Neural cell (in vitro differentiated cells): ENCODE measurements at regions not wholly inside any gene's neighbourhood (a gene's known extent, or its start where the extent isn't known, plus 50 kb on each side); places are given as distances from the start of the nearest gene placed in this dataset.

Source experiments
- POLR2AphosphoS5 ChIP-seq: IDR thresholded peaks from 2 replicates; pipeline ENCODE4 v1.6.1; 2012
- SMC3 ChIP-seq: fragments of 450-650 bp; conservative IDR thresholded peaks from 2 replicates; pipeline ENCODE4 v1.6.1; 2014; ENCODE audit warnings: antibody characterized with exemption, mild to moderate bottlenecking, moderate library complexity; ENCODE audit not compliant: poor library complexity
- TF ChIP-seq, protein P1 (sequence below): fragments of 450-650 bp; IDR thresholded peaks from 2 replicates; pipeline ENCODE4 v1.5.1; 2014; ENCODE audit warnings: antibody characterized with exemption, mild to moderate bottlenecking, moderate library complexity; ENCODE audit not compliant: poor library complexity, severe bottlenecking

DNA sequence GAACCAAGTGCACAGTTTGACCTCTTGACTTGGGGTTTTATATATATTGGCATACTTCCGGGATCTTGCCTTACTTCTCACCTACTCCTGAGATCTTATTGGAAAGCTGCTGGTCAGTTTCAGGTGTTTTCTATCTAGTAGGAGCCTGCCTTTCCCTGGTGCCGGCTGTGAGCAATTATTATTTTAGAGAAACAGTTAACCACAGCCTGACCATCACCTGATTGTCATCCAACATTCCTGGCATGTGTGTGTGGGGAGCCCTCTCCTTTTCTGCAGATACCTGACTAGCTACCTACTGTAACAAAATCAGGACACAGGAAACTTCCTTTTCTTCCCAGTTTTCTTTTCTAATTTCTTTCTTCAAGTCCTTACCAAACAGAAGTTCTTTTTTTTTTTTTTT, 220.4 kb downstream of the ATP23 start:
- TF ChIP-seq, protein P1, sequence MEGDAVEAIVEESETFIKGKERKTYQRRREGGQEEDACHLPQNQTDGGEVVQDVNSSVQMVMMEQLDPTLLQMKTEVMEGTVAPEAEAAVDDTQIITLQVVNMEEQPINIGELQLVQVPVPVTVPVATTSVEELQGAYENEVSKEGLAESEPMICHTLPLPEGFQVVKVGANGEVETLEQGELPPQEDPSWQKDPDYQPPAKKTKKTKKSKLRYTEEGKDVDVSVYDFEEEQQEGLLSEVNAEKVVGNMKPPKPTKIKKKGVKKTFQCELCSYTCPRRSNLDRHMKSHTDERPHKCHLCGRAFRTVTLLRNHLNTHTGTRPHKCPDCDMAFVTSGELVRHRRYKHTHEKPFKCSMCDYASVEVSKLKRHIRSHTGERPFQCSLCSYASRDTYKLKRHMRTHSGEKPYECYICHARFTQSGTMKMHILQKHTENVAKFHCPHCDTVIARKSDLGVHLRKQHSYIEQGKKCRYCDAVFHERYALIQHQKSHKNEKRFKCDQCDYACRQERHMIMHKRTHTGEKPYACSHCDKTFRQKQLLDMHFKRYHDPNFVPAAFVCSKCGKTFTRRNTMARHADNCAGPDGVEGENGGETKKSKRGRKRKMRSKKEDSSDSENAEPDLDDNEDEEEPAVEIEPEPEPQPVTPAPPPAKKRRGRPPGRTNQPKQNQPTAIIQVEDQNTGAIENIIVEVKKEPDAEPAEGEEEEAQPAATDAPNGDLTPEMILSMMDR = no peak
- TF ChIP-seq POLR2AphosphoS5 = no peak
- no peak for TF ChIP-seq SMC3
